ENCODE measurements at regions not wholly inside any gene's neighbourhood (a gene's known extent, or its start where the extent isn't known, plus 50 kb on each side); places are given as distances from the start of the nearest gene placed in this dataset.

DNA sequence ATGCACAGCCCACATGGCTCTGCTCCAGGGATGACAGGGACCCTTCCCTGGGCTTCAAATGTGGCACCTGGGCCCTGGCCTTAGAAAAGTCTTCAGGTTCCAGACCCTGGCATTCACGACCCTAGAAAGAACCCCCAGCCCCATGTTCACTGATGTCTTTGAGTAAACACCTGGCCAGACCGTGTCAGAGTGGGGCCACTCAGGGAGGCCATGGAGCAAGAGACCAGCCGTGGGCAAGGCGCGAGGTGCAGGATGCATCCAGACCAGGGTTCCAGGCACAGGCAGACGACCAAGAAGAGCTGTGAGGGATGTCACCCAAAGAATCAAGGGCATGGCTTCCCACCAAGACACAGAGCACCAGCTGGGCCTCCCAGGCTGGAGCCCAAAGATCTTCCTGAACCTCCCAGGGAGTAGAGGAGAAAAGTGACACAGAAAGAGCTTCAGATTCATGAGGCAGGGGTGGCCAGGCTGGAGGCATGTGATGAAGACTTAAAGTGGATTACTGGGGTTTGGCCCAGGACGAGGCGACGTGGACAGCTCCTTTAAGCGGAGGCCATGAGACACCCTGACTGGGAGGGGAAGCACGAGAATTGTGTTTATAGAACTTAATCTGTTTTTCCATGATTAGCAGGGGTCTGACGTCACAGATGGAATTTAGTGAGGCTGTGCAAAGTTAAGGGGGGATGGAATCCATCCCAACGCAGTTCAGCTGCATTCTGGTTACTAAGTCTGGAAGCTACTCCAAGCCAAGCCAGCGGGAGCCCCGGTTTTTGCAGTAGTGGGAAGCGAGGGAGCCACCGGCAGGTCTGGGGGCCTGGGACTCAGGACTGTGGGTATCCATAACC is 61.6 kb downstream of the ARL6IP4 start:
- no peak overlapping the region for H3K4me3 ChIP-seq
- WGBS, 2 donors, result 70% methylated on average over 17 of the region's 17 CpGs

DNA sequence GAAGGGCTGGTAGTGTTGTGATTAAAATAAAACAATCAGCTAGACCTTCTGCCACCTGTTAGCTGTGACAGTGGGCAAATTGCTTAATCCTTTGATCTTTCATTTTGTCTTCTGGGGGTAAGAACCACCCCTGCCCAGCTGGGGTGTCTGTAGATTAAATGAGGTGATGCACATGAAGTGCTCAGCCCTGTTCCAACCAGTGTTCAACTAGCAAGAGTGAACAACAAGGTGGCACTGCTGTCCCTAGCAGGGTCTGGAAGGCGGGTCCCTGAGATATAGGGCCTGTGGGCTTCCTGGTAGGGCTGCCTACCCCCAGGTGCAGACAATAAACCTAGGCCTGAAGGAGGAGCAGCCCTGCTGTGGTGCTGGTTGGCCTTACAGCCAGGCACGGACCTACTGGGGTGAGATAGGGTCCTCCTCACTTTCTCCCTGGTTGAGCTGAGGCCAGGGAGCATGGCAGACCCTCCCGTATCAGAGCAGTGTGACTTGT is 60.6 kb downstream of the ARL6IP4 start:
- no peak overlapping the region for H3K4me3 ChIP-seq

More for the DNA sequence above, 61.6 kb downstream of the ARL6IP4 start:
- Histone ChIP-seq H3K9me3 (no peaks in the 10 kb centered on the region), H3K4me1 (peaks cover 0 to 28% (median 13%) of the 10 kb centered on the region in 4 donors), H3K27ac (no peak overlapping the region), H3K27me3 (no peaks in the 10 kb centered on the region), H3K36me3 (no peaks in the 10 kb centered on the region)
- DNase-seq (ENCODE audit: low spot score in 2 of 2), result no peak
- TF ChIP-seq EP300 (IDR thresholded peaks at IDR 0.05) (no peak), POLR2A (IDR thresholded peaks at IDR 0.05) (no peak)
- TF ChIP-seq, protein P1, sequence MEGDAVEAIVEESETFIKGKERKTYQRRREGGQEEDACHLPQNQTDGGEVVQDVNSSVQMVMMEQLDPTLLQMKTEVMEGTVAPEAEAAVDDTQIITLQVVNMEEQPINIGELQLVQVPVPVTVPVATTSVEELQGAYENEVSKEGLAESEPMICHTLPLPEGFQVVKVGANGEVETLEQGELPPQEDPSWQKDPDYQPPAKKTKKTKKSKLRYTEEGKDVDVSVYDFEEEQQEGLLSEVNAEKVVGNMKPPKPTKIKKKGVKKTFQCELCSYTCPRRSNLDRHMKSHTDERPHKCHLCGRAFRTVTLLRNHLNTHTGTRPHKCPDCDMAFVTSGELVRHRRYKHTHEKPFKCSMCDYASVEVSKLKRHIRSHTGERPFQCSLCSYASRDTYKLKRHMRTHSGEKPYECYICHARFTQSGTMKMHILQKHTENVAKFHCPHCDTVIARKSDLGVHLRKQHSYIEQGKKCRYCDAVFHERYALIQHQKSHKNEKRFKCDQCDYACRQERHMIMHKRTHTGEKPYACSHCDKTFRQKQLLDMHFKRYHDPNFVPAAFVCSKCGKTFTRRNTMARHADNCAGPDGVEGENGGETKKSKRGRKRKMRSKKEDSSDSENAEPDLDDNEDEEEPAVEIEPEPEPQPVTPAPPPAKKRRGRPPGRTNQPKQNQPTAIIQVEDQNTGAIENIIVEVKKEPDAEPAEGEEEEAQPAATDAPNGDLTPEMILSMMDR (IDR thresholded peaks at IDR 0.05), result no peak

GRCh38 chr12:123040106-123040505 is 59.6 kb downstream of the ARL6IP4 start:
- Histone ChIP-seq H3K27me3 (no peaks in the 10 kb centered on the region), H3K4me3 (no peak overlapping the region), H3K4me1 (peaks cover 0 to 17% (median 7%) of the 10 kb centered on the region in 4 donors), H3K27ac (no peak overlapping the region), H3K9me3 (no peaks in the 10 kb centered on the region), H3K36me3 (no peaks in the 10 kb centered on the region)
- WGBS, 2 donors, result 81 to 83% methylated on average over 2 of the region's 2 CpGs
- TF ChIP-seq EP300 (IDR thresholded peaks at IDR 0.05), result no peak
- no peak for TF ChIP-seq POLR2A (IDR thresholded peaks at IDR 0.05)
- no peak for DNase-seq (ENCODE audit: low spot score in 2 of 2)

More for the DNA sequence above, 60.6 kb downstream of the ARL6IP4 start:
- Histone ChIP-seq H3K9me3 (no peaks in the 10 kb centered on the region), H3K27ac (no peak overlapping the region), H3K4me1 (peaks cover 0 to 19% (median 13%) of the 10 kb centered on the region in 4 donors), H3K27me3 (no peaks in the 10 kb centered on the region), H3K36me3 (no peaks in the 10 kb centered on the region)
- no peak for DNase-seq (ENCODE audit: low spot score in 2 of 2)
- WGBS, 2 donors, result 80 to 93% methylated on average over 2 to 3 of the region's 3 CpGs
- TF ChIP-seq EP300 (IDR thresholded peaks at IDR 0.05), result no peak
- TF ChIP-seq, protein P1 (IDR thresholded peaks at IDR 0.05), result no peak
- TF ChIP-seq POLR2A (IDR thresholded peaks at IDR 0.05), result no peak

- H3K27ac ChIP-seq, result no peak overlapping the region
- no peak for DNase-seq (ENCODE audit: low spot score in 2 of 2)
- H3K36me3 ChIP-seq, result peaks cover 0 to 4% (median 0%) of the 10 kb centered on the region in 3 donors
- 85 to 91% methylated on average over 6 of the region's 6 CpGs for WGBS, 2 donors
- TF ChIP-seq POLR2A (IDR thresholded peaks at IDR 0.05), result no peak
- TF ChIP-seq, protein P1 (IDR thresholded peaks at IDR 0.05), result no peak
- TF ChIP-seq EP300 (IDR thresholded peaks at IDR 0.05), result no peak
- H3K9me3 ChIP-seq, result no peaks in the 10 kb centered on the region
- H3K4me3 ChIP-seq, result no peak overlapping the region
- no peaks in the 10 kb centered on the region for H3K27me3 ChIP-seq
- peaks cover 0 to 21% (median 4%) of the 10 kb centered on the region in 4 donors for H3K4me1 ChIP-seq
These were observed 58.5 kb downstream of the ARL6IP4 start for GRCh38 chr12:123038966-123039365.

DNA sequence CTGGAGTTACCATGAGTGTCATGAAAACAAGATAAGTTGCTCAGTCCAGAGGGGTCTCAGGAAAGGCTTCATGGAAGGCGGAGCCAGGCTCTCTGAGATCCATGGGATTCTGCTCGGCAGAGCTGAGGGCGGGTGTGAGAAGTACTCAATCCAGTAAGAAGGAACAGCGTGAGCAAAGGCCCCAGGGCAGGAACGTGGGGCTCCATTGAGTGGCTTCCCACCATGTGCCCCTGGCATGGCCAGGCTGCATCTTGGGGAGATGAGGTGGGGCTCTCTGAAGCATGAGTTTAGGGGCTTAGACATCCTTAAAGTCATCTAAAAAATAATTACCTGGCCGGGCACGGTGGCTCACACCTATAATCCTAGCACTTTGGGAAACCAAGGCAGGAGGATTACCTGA is 58.0 kb downstream of the ARL6IP4 start:
- TF ChIP-seq, protein P1 (IDR thresholded peaks at IDR 0.05), result no peak
- TF ChIP-seq POLR2A (IDR thresholded peaks at IDR 0.05) (no peak), EP300 (IDR thresholded peaks at IDR 0.05) (no peak)
- peaks cover 0 to 16% (median 2%) of the 10 kb centered on the region in 4 donors for H3K4me1 ChIP-seq
- no peaks in the 10 kb centered on the region for H3K27me3 ChIP-seq

More for the DNA sequence above, 58.0 kb downstream of the ARL6IP4 start:
- peaks cover 0 to 9% (median 0%) of the 10 kb centered on the region in 3 donors for H3K36me3 ChIP-seq
- WGBS, 2 donors, result 81 to 85% methylated on average over 7 of the region's 7 CpGs
- no peak for DNase-seq (ENCODE audit: low spot score in 2 of 2)
- no peak overlapping the region for H3K27ac ChIP-seq
- no peaks in the 10 kb centered on the region for H3K9me3 ChIP-seq
- no peak overlapping the region for H3K4me3 ChIP-seq

Data from tibial nerve (tissue), 4 donors.